ENCODE measurements at regions not wholly inside any gene's neighbourhood (a gene's known extent, or its start where the extent isn't known, plus 50 kb on each side); places are given as distances from the start of the nearest gene placed in this dataset.

DNA sequence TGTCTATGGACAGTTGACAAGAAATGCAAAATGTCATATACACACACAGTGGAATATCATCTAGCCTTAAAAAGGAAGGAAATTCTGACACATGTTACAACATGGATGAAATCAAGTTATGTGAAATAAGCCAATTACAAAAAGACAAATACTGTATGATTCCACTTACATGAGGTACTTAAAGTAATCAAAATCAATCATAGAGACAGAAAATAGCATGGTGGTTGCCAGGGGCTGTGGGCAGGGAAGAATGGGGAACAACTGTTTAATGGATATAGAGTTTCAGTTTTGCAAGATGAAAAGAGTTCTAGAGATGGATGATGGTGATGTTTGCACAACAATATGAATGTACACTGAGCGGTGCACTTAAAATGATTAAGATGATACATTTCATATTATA, 613.8 kb upstream of the ZNF385D start:
- WGBS (ENCODE audit: missing lambda C conversion rate) = 17% methylated on average over 1 of the region's 1 CpG
- ChIA-PET POLR2A (no interaction called here), CTCF (interaction anchor here (0.7 kb wide), 1 partner anchor 1644 kb away, joined by 3 read pairs; no protein-coding TSS in a partner anchor)
- H3K9me3 ChIP-seq = no peaks in the 10 kb centered on the region
- FAIRE-seq (no peak), DNase-seq (ENCODE audit: low read depth in 1 of 2, low spot score in 1 of 2) (no peak), ATAC-seq (no peak)
- H3K4me3 ChIP-seq = no peak overlapping the region
- H3K27ac ChIP-seq = no peak overlapping the region
- no peaks in the 10 kb centered on the region for H3K4me1 ChIP-seq
- TF ChIP-seq ESRRA (IDR thresholded peaks at IDR 0.05; ENCODE audit: borderline replicate concordance, low read length) (no peak), ZSCAN20 (CRISPR knock-in tag; IDR thresholded peaks at IDR 0.05) (no peak), CHD2 (IDR thresholded peaks at IDR 0.05; ENCODE audit: low read length, partially characterized antibody) (no peak), HOXB13 (CRISPR knock-in tag; IDR thresholded peaks at IDR 0.05; ENCODE audit: low read depth) (no peak), MAZ (IDR thresholded peaks at IDR 0.05; ENCODE audit: borderline replicate concordance, low read depth, low read length) (no peak), EHMT2 (IDR thresholded peaks at IDR 0.05; ENCODE audit: low read depth) (no peak), EP300 (IDR thresholded peaks at IDR 0.05) (no peak), MAFK (IDR thresholded peaks at IDR 0.05; ENCODE audit: partially characterized antibody) (no peak), JUNB (IDR thresholded peaks at IDR 0.05) (no peak), CBX8 (IDR thresholded peaks at IDR 0.05) (no peak), POLR2A (IDR thresholded peaks at IDR 0.05; ENCODE audit: low read length) (no peak), HOXB5 (CRISPR knock-in tag; IDR thresholded peaks at IDR 0.05) (no peak), SMC3 (IDR thresholded peaks at IDR 0.05) (no peak), JUN (IDR thresholded peaks at IDR 0.05) (no peak), RAD21 (conservative IDR thresholded peaks at IDR 0.05 in 1 of 2, IDR thresholded peaks at IDR 0.05 in 1 of 2) (no peak), CEBPB (IDR thresholded peaks at IDR 0.05) (no peak), CHD4 (IDR thresholded peaks at IDR 0.05; ENCODE audit: borderline replicate concordance) (no peak), FOSB (CRISPR knock-in tag; IDR thresholded peaks at IDR 0.05) (no peak)
- TF ChIP-seq, protein P1, sequence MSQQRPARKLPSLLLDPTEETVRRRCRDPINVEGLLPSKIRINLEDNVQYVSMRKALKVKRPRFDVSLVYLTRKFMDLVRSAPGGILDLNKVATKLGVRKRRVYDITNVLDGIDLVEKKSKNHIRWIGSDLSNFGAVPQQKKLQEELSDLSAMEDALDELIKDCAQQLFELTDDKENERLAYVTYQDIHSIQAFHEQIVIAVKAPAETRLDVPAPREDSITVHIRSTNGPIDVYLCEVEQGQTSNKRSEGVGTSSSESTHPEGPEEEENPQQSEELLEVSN (IDR thresholded peaks at IDR 0.05; ENCODE audit: borderline replicate concordance, low read depth) = no peak
- TF ChIP-seq, protein P2, sequence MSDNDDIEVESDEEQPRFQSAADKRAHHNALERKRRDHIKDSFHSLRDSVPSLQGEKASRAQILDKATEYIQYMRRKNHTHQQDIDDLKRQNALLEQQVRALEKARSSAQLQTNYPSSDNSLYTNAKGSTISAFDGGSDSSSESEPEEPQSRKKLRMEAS (IDR thresholded peaks at IDR 0.05) = no peak
- no peak overlapping the region for H3K4me2 ChIP-seq

DNA sequence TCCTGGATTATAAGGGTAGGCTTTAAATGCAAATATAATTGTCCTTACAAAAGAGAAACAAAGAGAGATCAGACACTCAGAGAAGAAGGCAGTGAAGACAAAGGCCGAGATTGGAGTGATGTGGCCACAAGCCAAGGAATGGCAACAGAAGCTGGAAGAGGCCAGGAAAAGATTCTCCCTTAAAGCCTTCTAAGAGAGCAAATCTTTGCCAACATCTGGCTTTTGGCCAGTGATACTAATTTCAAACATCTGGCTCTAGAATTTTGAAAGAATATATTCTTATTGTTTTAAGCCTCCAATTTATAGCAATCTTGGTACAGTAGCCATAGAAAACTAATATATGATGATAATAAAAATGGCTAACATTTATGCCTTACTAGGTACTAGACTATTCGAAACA, 615.8 kb upstream of the ZNF385D start:
- POLR2A ChIA-PET = no interaction called here
- CTCF ChIA-PET = no interaction called here
- TF ChIP-seq, protein P3, sequence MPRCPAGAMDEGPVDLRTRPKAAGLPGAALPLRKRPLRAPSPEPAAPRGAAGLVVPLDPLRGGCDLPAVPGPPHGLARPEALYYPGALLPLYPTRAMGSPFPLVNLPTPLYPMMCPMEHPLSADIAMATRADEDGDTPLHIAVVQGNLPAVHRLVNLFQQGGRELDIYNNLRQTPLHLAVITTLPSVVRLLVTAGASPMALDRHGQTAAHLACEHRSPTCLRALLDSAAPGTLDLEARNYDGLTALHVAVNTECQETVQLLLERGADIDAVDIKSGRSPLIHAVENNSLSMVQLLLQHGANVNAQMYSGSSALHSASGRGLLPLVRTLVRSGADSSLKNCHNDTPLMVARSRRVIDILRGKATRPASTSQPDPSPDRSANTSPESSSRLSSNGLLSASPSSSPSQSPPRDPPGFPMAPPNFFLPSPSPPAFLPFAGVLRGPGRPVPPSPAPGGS (IDR thresholded peaks at IDR 0.05) = no peak
- no peak for TF ChIP-seq HDAC2 (IDR thresholded peaks at IDR 0.05)
- no peak for TF ChIP-seq PHF8 (IDR thresholded peaks at IDR 0.05; ENCODE audit: borderline replicate concordance, low read depth)
- no peak for TF ChIP-seq RNF2 (IDR thresholded peaks at IDR 0.05; ENCODE audit: borderline replicate concordance, low read depth)
- no peak for TF ChIP-seq GATA3 (IDR thresholded peaks at IDR 0.05; ENCODE audit: borderline replicate concordance)
- TF ChIP-seq, protein P1 (IDR thresholded peaks at IDR 0.05; ENCODE audit: borderline replicate concordance, low read depth) = no peak
- TF ChIP-seq HEYL (CRISPR knock-in tag; IDR thresholded peaks at IDR 0.05) = no peak
- TF ChIP-seq, protein P4, sequence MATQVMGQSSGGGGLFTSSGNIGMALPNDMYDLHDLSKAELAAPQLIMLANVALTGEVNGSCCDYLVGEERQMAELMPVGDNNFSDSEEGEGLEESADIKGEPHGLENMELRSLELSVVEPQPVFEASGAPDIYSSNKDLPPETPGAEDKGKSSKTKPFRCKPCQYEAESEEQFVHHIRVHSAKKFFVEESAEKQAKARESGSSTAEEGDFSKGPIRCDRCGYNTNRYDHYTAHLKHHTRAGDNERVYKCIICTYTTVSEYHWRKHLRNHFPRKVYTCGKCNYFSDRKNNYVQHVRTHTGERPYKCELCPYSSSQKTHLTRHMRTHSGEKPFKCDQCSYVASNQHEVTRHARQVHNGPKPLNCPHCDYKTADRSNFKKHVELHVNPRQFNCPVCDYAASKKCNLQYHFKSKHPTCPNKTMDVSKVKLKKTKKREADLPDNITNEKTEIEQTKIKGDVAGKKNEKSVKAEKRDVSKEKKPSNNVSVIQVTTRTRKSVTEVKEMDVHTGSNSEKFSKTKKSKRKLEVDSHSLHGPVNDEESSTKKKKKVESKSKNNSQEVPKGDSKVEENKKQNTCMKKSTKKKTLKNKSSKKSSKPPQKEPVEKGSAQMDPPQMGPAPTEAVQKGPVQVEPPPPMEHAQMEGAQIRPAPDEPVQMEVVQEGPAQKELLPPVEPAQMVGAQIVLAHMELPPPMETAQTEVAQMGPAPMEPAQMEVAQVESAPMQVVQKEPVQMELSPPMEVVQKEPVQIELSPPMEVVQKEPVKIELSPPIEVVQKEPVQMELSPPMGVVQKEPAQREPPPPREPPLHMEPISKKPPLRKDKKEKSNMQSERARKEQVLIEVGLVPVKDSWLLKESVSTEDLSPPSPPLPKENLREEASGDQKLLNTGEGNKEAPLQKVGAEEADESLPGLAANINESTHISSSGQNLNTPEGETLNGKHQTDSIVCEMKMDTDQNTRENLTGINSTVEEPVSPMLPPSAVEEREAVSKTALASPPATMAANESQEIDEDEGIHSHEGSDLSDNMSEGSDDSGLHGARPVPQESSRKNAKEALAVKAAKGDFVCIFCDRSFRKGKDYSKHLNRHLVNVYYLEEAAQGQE (IDR thresholded peaks at IDR 0.05) = no peak
- TF ChIP-seq, protein P2 (IDR thresholded peaks at IDR 0.05) = no peak
- TF ChIP-seq EHMT2 (IDR thresholded peaks at IDR 0.05; ENCODE audit: low read depth) = no peak
- no peak for TF ChIP-seq ZNF302 (CRISPR knock-in tag; IDR thresholded peaks at IDR 0.05)
- Histone ChIP-seq H3K4me3 (no peak overlapping the region), H3K9me3 (no peaks in the 10 kb centered on the region), H3K4me2 (no peak overlapping the region), H3K4me1 (no peaks in the 10 kb centered on the region), H3K27ac (no peak overlapping the region)
- no peak for FAIRE-seq
- no peak for ATAC-seq
- no peak for DNase-seq (ENCODE audit: low read depth in 1 of 2, low spot score in 1 of 2)
- 10% methylated on average over 2 of the region's 2 CpGs for WGBS (ENCODE audit: missing lambda C conversion rate)
